Endothelial cell (in vitro differentiated cells): ENCODE measurements at regions not wholly inside any gene's neighbourhood (a gene's known extent, or its start where the extent isn't known, plus 50 kb on each side); places are given as distances from the start of the nearest gene placed in this dataset.

Source experiments
- DNase-seq: peaks from one replicate; pipeline ENCODE4 v3.0.0; 2021; ENCODE audit warnings: low spot score
- H3K27ac Mint-ChIP-seq: one replicate; pipeline ENCODE4 v1.8.0; 2021; ENCODE audit warnings: mixed read lengths, inconsistent platforms; ENCODE audit not compliant: unreplicated experiment
- H3K27me3 Mint-ChIP-seq: one replicate; pipeline ENCODE4 v1.8.0; 2021; ENCODE audit warnings: mild to moderate bottlenecking, moderate library complexity, mixed read lengths, inconsistent platforms; ENCODE audit not compliant: unreplicated experiment
- H3K36me3 Mint-ChIP-seq: one replicate; pipeline ENCODE4 v1.8.0; 2021; ENCODE audit warnings: mild to moderate bottlenecking, low read depth, mixed read lengths, inconsistent platforms; ENCODE audit not compliant: unreplicated experiment
- H3K4me1 Mint-ChIP-seq: one replicate; pipeline ENCODE4 v1.8.0; 2021; ENCODE audit warnings: mild to moderate bottlenecking, mixed read lengths, inconsistent platforms; ENCODE audit not compliant: unreplicated experiment
- H3K4me3 Mint-ChIP-seq: one replicate; pipeline ENCODE4 v1.8.0; 2021; ENCODE audit warnings: mild to moderate bottlenecking, mixed read lengths, inconsistent platforms; ENCODE audit not compliant: unreplicated experiment
- H3K9me3 Mint-ChIP-seq: one replicate; pipeline ENCODE4 v1.8.0; 2021; ENCODE audit warnings: mixed read lengths, inconsistent platforms; ENCODE audit not compliant: unreplicated experiment
- CTCF ChIP-seq: fragments of 200-600 bp; sonication (generic); IDR thresholded peaks from one replicate; pipeline ENCODE4 v1.5.0; 2021; ENCODE audit warnings: antibody characterized with exemption; ENCODE audit not compliant: unreplicated experiment

DNA sequence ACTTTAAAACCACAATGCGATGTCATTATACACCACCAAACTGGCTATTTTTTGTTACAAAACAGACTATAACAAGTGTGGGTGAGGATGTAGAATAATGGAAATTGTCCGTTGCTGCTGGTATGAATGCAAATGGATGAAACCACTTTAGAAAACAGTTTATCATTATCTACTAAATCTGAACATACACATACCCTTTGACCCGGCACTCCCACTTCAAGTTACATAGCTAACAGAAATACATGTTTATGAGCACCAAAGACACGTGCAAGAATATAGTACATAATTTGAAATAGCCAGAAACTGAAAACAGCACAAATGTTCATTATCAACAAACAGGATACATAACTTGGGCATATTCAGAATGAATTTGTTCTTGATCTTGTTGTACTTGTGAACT, 206.4 kb upstream of the CHAC2 start:
- DNase-seq = no peak
- TF ChIP-seq CTCF = no peak
- no peak overlapping the region for H3K27ac Mint-ChIP-seq
- peaks cover 5% of the 10 kb centered on the region for H3K27me3 Mint-ChIP-seq
- no peak overlapping the region for H3K4me3 Mint-ChIP-seq
- H3K36me3 Mint-ChIP-seq = peaks cover 3% of the 10 kb centered on the region
- H3K4me1 Mint-ChIP-seq = no peaks in the 10 kb centered on the region
- peaks cover 4% of the 10 kb centered on the region for H3K9me3 Mint-ChIP-seq

DNA sequence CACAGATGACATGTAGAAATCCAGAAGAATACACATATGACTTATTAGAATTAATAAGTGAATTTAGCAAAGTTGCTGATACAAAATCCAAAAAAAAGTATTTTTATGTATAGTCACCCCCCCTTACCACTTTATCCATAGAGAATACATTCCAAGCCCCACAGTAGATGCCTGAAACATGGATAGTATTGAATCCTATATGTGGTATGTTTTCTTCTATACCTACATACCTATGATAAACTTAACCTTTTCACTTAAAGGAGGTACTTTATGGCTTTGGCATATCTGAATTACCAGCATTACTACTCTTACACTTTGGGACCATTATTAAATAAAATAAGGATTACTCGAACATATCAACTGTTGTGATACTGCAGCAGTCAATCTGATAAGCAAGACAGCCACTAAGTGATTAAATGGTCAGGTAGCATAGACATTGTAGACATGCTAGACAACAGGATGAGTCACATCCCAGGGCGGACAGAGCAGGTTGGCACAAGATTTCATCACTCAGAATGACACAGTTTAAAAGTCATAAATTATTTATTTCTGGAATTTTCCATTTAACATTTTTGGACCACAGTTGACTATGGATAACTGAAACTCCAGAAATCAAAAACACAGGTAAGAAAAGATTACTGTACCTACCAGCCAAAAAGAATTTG, 208.2 kb upstream of the CHAC2 start:
- TF ChIP-seq CTCF = no peak
- no peak for DNase-seq
- Mint-ChIP-seq H3K4me3 (no peak overlapping the region), H3K4me1 (no peaks in the 10 kb centered on the region), H3K9me3 (peaks cover 4% of the 10 kb centered on the region), H3K27ac (no peak overlapping the region), H3K36me3 (peaks cover 3% of the 10 kb centered on the region), H3K27me3 (peaks cover 4% of the 10 kb centered on the region)

GRCh38 chr2:53558867-53559266, 208.7 kb upstream of the CHAC2 start:
- TF ChIP-seq CTCF = no peak
- no peaks in the 10 kb centered on the region for H3K4me1 Mint-ChIP-seq
- no peak overlapping the region for H3K27ac Mint-ChIP-seq
- DNase-seq = no peak
- H3K36me3 Mint-ChIP-seq = peaks cover 3% of the 10 kb centered on the region
- H3K27me3 Mint-ChIP-seq = peaks cover 4% of the 10 kb centered on the region
- H3K9me3 Mint-ChIP-seq = peaks cover 4% of the 10 kb centered on the region
- H3K4me3 Mint-ChIP-seq = no peak overlapping the region

DNA sequence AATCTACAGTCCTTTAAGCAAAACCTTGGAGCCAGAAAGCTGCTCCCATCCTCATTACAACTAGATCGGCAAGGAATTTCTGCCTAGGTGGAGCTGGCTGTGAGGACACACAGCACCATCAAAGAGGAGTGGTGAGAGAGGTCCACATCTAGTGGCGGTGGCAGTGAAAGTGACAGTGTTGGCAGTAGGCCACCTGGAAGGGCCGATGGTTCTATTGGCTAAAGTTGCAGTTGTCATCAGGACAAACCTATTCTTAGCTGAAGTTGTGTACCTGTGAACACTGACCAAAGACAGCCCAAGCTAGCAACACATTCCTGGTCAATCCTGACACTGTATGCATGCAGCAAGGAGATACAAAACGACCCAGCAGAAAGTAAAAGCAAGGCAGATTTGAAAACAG, 218.1 kb upstream of the CHAC2 start:
- no peak for DNase-seq
- no peak overlapping the region for H3K27ac Mint-ChIP-seq
- TF ChIP-seq CTCF = no peak

DNA sequence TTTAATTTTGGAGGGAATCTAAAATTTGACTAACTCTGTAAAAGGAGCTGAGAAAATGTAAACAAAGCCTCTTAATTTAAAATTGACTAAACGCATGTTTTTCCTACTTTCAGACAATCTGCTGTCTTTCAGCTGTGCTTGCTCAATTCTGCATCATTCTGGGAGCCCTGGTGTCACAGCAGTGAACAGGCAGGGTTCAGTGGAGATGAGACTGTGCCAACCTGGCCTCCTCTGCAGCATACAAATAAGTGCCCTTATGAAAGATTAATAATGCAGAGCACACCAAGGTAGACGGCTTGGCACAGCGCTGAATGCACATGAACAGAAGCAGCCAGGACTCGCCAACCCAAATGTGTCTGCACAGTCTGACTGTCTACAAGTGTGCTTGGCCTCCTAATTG, 222.0 kb upstream of the CHAC2 start:
- Mint-ChIP-seq H3K9me3 (peaks cover 4% of the 10 kb centered on the region), H3K4me3 (no peak overlapping the region), H3K4me1 (no peaks in the 10 kb centered on the region), H3K27me3 (no peaks in the 10 kb centered on the region), H3K27ac (no peak overlapping the region), H3K36me3 (no peaks in the 10 kb centered on the region)
- no peak for DNase-seq
- TF ChIP-seq CTCF = no peak

More for the DNA sequence above, 218.1 kb upstream of the CHAC2 start:
- no peaks in the 10 kb centered on the region for H3K36me3 Mint-ChIP-seq
- no peak overlapping the region for H3K4me3 Mint-ChIP-seq
- no peaks in the 10 kb centered on the region for H3K27me3 Mint-ChIP-seq
- H3K4me1 Mint-ChIP-seq = no peaks in the 10 kb centered on the region
- H3K9me3 Mint-ChIP-seq = peaks cover 5% of the 10 kb centered on the region
